GM18909 (cell line): ENCODE measurements at regions not wholly inside any gene's neighbourhood (a gene's known extent, or its start where the extent isn't known, plus 50 kb on each side); places are given as distances from the start of the nearest gene placed in this dataset.

Experiments used
- ATAC-seq: cut with Tn5 transposase; IDR thresholded peaks from one replicate; pipeline ENCODE4 v1.9.1; 2021; ENCODE audit warnings: mild to moderate bottlenecking; ENCODE audit not compliant: unreplicated experiment, poor library complexity

DNA sequence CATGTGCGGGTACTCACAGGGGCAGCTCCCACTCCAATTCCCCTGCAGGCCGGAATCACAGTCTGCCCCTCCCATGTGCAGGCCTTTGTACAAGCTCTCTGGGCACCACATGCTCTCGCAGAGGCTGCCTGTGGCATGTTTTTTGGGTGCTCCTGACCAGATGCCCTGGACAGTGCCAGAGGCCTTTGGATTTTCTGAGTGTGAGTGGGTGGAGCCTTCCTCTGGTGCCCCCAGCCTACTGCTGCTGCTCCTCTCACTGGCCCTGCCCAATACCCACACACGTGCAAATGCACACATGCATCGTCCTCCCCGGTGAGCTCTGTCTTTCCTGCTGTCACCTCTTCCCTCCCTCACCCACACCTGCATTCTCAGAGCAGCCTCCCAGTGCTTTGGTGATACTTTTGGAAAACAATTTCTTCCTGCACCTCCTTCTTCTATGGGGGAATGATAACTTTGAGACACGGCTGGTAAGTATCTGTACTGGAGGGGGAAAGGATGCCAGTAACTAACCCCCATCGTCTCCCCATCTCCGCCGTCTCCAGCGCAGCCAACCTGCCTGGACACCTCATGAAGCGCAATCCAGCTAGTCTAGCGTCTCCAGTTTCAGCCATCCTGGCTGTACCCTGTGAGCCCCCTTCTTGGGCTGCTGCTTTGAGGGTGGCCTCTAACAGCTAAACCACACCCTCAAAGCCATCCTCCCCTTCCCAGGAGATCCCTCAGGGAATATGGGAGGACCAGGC lies 229.4 kb upstream of the TOPAZ1 start:
- ATAC-seq: no peak

DNA sequence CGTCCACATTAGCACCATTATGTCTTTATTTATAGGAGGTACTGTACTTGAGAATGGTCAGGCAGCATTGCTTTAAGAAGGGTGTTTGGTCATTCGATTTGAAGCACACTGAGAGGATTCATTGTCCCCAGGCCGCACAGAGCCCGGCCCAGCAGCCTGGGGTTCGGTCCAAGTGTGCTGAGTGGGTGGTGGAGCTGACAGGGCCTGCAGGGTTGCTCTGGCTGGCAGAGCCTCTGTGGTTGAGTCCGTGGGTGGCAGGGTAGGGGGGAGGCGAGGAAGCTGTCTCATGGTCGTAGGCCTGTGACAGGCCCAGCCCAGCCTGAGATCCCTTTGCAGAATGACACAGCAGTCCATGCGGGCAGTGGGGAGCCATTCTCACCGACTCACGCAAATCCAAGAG lies 227.7 kb upstream of the TOPAZ1 start:
- ATAC-seq: no peak

DNA sequence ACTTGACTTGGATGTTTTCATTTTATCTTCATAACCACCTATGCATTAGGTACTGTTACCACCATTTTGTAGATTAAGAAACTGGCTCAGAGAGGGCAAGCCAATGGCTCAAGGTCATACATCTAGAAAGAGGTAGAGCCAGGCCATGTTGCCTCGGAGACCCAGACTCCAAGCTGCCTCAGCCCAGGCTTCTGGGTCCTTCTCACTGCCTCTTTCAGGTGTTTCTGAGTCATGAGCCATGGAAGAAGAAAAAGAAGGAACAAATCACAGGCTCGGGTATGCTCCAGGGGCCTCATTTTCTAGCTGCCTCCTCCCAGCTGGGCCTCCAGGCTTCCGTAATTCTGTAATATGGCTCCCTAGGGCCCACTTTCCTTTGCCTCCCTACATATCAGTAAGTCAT lies 226.5 kb upstream of the TOPAZ1 start:
- no peak for ATAC-seq

DNA sequence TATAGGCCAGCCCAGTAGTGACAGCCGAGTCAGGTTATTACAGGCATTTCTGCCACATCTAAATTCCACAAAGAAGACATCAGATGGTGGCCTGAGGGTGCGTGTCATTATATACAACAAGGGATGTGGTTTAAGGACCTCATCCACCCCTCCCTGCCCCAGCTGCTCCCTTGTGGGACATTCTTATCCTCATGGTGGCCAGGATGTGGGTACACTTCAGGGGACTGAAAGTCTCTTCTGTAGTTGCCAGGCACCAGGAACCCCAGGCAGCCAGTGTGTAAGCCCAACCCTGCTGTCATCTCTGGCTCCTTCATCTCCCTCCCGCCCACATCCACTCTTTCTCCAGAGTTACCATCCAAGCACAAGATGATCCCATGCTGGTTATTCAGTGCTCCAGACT lies 224.9 kb upstream of the TOPAZ1 start:
- ATAC-seq: no peak

DNA sequence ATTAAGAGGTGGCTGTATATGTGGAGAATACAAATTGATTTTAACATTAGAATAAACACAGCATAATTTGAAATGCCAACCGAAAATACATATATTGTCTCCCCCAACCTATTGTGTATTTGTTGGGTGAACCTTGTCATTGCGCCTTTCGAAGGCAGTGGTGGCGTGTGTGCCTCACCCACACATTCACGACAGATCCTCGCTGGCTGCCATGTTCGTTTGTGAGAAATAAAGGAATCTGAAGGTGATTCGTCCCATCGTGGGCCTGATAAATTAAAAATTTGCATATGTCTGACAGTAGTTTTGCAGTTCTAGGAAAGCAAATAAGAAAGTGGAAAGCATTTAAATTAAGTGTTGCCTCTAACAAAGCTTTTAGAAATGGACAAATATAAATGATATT lies 222.8 kb upstream of the TOPAZ1 start:
- ATAC-seq: no peak

DNA sequence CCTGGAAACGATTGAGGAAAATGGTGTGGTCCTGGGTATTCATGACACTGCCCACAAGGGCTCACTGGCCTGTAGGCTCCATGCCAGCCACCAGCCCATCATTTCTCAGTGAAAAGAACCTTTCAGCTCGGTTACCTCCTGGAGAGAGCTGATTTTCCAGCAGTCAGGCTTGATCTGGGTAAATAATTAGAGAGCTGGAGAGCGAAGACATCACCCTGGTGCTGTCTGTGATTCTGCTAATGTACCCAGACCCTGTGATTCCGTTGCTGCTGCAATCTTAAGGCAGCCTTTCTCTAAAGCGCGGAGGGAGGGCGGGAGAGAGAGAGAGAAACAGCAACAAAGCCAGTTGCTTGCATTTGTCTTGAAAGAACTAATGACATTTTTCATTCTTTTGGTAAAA lies 221.9 kb upstream of the TOPAZ1 start:
- ATAC-seq: no peak

DNA sequence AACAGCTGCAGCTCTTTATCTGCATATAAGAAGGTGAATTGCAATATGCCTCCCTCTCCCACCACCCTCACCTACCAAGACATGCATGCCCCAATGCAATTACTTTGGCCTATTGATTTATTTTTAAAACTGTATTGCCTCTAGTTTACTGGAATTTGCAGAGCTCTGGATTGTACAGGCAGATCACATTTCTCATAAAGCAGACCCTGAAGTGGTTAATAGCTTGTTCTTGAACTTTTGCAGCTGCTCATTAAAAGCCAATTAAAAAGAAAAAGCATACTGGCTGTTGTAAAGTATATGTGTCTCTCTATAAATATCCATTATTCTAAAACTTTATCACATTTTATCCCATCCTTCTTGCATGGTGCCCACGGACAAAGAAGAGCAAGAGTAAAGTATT lies 221.5 kb upstream of the TOPAZ1 start:
- no peak for ATAC-seq

DNA sequence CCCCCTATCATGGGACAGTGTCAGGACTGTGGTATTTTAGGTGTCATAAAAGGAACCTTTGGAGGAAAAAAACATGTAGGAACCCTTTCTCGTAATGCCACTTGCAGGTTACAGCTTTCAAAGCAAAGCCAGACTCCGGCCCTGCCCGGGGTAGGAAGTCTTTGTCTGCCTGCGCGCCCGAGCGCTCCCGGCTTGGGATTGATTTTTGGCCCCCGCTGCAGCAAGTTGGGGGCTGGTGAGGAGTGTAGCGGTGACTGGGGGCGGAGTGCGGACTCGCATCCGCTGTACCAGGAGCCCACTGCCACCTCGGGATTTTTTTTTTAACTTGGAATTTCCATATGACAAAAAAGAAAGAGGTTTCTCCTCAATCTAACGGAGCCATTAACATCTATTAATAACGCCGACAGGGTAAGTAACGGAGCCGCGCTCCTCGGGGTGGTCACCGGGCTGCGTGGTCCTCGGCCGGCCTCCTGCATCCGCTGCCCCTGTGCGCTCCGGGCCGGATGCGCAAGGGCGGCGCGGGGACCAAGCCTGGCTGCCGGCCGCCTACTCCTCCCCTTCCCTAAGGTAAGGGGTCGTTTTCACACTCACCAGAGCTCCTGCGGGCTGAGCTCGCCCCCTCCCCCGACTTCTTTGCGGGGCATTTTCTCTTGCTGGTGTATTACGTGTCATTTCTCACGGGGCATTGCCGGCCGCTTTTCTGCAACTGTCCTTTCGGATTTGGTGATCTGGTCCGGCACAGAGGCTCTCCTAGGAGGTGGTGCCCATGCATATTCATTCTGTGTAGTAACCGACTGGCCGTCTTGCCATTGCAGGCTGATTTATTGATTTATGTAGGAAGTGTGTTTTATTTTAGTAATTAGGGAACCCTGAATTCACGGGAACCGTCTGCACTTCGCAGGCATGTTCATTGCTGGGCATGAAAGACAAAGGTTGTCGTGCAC lies 219.8 kb upstream of the TOPAZ1 start:
- ATAC-seq: no peak

DNA sequence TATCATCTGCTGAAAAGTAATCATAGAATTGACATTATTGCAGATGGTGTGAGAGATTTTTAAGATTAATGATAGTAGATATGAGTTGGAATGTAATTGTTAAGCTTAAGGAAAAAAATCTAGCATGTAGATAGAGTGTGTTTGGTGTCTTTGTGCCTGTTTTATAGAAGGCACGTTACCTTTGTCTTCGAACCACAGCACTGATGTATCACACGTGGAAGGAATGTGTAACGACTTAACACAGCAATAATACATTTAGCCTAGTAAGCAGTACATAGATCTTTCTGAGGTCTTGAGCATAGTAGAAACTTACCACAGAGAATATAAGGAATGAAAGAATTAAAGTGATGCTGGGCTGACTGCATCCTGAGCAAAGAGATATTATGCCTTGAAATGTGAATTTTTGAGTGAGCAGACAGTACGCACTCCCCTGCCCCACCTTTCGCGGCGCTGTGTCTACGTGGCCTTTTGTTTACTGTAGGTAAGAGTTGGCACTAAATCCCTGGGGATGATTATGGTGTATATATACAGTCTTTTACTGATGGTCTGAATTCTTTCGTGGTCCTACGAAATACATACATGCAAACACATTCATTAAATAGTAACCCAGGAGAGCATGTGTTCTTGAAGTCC lies 217.6 kb upstream of the TOPAZ1 start:
- ATAC-seq: no peak

DNA sequence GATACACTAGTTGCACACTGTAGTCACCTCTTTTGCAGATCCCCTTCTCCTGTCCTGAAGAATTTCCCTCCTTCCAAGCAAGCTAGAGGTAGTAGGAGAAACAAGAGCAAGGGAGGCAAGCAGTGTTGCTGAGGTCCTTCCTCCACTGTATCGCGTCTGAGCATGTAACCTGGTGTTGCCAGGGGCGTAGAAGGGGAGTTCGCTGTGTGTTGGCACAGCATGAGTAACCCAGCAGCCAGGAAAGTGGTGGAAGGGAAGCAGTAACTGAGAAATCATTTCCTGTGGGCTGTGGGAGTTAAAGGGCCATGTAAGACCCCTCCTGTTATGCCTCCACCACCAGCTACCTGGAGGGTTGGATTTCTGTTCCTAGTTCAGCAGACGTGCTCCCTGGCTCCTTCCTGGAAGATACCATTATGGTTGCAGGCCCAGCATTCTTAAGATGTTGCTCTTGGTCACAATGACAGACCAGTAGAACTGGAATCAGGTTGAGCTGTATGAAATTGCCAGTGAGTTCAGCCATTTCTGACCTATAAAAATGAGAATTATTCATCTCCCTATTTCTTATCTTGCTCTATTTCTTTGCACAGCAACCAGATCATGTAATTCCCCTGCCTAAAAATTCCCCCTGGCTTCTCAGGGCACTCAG lies 215.3 kb upstream of the TOPAZ1 start:
- no peak for ATAC-seq

DNA sequence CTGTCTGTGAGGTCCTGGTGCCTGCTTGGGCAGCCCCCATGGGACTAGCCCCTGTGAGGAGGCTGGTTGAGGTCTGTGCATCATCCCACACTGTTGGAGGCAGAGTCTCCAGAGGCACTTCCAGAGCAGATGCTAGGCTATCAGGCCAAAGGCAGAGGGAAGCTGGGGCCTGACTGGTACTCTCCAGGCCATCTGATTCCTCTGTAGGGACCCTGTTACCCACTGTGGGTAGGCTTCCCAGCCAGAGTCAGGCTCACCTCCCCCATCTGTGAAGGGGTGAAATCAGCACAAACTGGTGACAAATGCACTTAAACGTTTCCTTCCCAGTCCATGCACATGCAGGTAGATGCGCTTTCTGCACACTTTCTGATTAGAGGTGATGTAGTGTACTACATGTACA lies 212.6 kb upstream of the TOPAZ1 start:
- ATAC-seq: no peak

DNA sequence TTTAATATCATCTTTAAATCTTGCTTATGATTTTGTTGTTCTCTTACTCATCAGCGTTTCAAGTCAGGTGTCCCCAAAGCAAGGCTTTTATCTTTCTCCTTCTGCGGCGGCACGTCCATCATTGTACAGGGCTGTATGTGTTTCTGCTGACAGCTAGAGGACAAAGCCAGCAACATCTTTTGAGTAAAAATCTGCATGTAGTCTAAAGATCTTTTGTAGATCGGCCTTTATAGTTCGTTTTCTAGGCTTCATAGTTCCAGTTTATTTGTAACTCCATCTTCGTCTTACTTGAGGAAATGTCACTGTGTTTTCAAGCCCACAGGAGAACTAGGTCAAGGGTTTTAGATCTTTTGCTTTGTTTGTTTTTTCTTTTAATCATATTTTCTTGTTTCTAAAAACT lies 211.4 kb upstream of the TOPAZ1 start:
- no peak for ATAC-seq

DNA sequence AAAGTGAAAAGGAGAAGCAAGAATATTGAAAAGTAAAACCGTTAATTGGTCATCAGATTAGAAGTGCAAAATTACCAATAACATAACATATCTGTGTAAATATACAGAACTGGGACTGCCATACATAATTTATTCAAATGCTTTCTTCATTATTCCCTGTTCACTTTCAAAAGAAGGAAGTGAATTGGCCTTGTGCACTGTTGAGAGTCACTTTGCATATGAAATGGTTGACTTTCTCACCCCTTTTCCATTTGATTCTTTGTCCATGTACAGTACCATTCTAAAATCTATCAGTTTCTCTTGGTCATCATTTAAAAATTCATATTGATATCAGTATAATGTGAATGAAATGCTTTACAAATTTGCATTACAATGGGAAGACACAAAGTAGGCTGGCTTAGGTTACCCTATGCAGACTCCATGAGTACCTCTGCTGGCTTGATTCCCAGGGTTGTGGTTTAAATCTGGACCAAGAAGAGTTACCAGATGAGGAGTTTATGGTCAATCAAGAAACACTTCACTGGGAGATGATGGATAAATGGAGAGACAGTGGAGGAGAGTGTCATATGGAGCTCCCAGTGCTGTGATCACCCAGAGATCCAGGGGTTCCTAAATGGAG lies 210.9 kb upstream of the TOPAZ1 start:
- ATAC-seq: no peak

DNA sequence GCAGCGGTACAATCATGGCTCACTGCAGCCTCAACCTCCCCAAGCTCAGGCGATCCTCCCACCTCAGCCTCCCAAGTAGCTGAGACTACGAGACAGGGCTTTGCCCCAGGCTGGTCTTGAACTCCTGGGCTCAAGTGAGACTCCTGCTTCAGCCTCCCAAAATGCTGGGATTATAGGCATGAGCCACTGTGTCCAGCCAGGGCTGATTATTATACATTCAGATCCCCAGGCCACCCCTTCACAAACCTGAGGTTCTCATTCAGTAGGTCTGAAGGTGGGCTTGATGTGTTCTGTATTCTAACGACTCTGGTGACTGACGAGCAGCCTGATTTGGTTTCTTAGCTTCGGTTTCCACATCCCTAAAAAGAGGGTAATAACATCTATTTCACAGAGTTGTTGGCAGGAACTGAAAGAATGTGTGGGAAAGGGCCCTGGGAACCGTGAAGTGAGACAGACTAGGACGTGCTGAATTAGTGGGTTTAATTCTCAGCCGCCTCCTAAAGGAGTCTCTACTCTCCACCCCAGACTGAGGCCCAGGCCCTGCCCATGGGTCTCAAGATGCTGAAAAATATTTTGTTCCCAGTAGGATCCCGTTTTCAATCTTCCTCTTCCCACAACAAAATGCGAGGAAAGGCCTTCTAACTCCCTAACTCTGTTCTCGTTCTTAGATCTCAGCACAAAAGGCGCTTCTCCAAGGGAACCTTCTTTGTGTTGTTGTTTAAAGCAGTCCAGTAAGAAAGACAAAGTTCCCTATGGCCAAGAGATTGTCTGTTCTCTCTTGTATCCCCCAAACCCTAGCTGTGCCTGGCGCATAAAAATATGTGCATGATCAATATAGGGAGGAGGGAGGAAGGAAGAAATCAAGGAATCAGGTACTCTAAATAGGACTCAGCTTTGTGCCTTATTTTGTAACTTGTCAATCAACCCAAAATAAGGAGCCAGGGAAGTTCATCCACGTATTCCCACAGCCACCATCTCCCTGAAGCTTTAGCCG lies 210.0 kb upstream of the TOPAZ1 start:
- ATAC-seq: no peak

DNA sequence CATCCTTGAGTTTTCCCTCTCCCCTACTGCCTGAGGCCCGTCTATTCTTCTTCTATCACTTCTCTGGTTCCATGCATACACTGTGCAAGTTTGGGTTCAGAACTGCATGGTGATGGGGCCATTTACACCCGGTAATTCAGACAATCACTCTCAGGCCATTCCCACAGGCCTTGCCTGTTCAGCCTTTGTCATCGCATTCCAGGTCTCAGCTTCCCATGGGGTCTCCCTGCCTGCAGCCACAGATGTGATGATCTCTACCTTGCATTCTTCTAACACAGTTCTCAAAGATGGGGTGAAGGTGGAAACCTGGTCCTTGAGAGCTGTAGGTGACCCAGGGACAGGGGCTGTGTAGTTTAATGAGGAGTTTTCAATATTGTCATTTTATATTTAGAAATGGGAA lies 209.2 kb upstream of the TOPAZ1 start:
- no peak for ATAC-seq

DNA sequence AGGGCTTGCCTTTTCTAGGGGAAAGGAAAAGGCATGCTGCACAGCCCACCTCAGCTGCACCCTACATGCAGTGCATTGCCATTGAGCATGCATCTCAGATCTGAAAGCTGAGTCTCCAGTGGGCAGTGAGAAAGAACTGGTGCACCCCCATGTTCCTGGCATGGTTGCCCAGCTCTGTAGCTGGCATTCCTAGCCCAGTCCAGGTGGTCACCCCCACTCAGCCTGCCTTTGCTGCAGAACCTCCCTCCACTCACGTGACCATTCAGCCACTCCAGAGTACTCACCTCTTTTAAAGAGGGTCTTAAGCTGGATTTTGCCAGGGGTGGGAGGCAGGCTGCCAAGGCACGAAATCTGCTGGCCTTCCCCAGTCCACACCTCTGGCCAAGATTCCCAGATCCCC lies 208.6 kb upstream of the TOPAZ1 start:
- ATAC-seq: no peak

DNA sequence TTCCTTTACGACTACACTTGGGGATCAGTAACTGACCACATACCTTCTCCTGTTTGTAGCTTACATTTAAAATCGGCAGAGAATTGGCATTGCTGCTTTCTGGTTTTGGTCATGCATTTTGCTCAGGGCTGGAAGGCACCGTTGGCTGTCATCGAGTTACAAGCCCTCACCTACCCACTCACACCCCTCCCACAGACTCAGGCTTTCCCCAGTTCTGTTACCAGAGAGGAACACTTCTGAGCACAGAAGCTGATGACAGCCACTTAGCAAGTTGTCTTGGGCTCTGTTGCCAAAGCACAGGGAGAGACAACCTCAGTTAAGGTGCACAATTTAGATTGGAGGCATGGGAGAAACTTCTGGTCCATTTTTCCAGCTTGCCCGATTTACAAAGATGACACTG lies 204.8 kb upstream of the TOPAZ1 start:
- ATAC-seq: no peak

DNA sequence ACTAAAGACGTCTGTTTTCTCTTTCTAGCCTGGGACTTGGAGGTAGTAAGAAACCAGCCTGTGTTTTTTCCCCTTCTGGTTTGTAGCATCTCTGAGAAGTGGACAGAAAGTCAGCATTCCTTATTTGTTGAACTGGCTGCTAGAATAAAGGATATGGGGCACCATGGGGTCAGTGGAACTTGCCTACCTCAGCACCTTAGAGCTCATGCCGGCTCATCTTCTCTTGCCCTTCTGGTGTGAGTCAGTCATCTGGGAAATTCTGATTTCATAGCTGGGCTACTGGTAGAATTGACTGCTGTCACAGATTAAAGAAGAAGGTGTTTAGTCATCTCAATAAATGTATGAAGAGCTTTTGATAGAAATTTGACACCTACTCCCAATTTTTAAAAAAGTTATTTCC lies 202.7 kb upstream of the TOPAZ1 start:
- no peak for ATAC-seq

DNA sequence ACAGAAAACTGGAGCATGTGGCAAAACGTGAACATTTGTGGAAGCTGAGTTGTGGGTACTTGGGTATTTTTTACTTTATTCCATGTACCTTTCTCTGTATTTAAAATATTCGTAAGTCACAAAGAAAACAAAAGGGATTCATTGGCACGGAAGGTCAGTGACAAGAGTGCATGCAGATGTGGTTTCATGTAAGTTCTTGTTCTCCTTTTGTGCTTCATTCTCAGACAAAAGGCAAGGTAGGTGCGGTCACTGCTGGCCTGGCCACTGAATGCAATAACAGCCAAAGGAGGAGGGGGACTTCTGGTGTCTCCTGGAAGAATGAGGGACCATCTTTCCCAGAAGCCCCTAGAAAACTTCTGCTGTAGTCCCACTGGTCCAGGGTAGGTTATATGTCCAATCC lies 200.0 kb upstream of the TOPAZ1 start:
- ATAC-seq: no peak
